ENCODE measurements at regions not wholly inside any gene's neighbourhood (a gene's known extent, or its start where the extent isn't known, plus 50 kb on each side); places are given as distances from the start of the nearest gene placed in this dataset.

DNA sequence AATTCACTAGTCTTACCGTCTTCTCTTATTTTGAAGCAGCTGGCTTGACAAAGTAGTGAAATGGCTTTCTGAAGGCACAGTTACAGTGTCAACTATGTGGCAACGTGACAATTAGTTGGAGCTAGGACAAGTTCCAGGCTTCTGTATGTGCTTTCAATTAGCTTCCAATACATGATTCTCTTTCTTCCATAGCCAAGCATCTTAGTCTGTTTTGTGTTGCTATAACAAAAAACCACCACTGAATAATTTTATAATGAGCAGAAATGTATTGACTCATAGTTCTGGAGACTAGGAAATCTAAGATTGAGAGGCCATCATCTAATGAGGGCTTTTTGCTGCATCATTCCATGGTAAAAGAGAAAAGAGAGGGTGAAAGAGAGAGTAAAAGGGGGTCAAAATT, 365.1 kb upstream of the PLSCR5 start:
- ChIA-PET POLR2A (no interaction called here), SMC1A (ENCODE audit: uncharacterized antibody, unreplicated experiment) (no interaction called here), CTCF (no interaction called here), RAD21 (ENCODE audit: unreplicated experiment) (no interaction called here)
- ATAC-seq: no peak
- H3K4me2 ChIP-seq (ENCODE audit: control insufficient read depth, insufficient read depth): no peak overlapping the region
- H3K27me3 ChIP-seq (replicated peaks in 1 of 2; ENCODE audit: control insufficient read depth in 2 of 2, insufficient read depth in 2 of 2, low read length in 1 of 2): no peaks in the 10 kb centered on the region
- no peaks in the 10 kb centered on the region for H3K4me1 ChIP-seq (ENCODE audit: control insufficient read depth, insufficient read depth, low read length)
- TF ChIP-seq HDAC2 (IDR thresholded peaks at IDR 0.05) (no peak), SMAD1 (IDR thresholded peaks at IDR 0.05; ENCODE audit: low read depth, partially characterized antibody) (no peak), SMAD5 (IDR thresholded peaks at IDR 0.05; ENCODE audit: low read depth) (no peak)
- TF ChIP-seq, protein P1, sequence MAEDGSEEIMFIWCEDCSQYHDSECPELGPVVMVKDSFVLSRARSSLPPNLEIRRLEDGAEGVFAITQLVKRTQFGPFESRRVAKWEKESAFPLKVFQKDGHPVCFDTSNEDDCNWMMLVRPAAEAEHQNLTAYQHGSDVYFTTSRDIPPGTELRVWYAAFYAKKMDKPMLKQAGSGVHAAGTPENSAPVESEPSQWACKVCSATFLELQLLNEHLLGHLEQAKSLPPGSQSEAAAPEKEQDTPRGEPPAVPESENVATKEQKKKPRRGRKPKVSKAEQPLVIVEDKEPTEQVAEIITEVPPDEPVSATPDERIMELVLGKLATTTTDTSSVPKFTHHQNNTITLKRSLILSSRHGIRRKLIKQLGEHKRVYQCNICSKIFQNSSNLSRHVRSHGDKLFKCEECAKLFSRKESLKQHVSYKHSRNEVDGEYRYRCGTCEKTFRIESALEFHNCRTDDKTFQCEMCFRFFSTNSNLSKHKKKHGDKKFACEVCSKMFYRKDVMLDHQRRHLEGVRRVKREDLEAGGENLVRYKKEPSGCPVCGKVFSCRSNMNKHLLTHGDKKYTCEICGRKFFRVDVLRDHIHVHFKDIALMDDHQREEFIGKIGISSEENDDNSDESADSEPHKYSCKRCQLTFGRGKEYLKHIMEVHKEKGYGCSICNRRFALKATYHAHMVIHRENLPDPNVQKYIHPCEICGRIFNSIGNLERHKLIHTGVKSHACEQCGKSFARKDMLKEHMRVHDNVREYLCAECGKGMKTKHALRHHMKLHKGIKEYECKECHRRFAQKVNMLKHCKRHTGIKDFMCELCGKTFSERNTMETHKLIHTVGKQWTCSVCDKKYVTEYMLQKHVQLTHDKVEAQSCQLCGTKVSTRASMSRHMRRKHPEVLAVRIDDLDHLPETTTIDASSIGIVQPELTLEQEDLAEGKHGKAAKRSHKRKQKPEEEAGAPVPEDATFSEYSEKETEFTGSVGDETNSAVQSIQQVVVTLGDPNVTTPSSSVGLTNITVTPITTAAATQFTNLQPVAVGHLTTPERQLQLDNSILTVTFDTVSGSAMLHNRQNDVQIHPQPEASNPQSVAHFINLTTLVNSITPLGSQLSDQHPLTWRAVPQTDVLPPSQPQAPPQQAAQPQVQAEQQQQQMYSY (CRISPR knock-in tag; IDR thresholded peaks at IDR 0.05): no peak
- H2AFZ ChIP-seq (ENCODE audit: control insufficient read depth, low read depth, low read length): no peak overlapping the region
- WGBS (ENCODE audit: insufficient coverage, insufficient replicate concordance, low lambda C conversion rate, missing lambda C conversion rate): 2% methylated on average over 2 of the region's 2 CpGs
- no peak overlapping the region for H3K4me3 ChIP-seq
- no peak for FAIRE-seq
- DNase-seq (ENCODE audit: low read depth, low spot score): no peak
- BruUV-seq (replicated peaks): no TSS peak
- no peaks in the 10 kb centered on the region for H3K79me2 ChIP-seq (ENCODE audit: control insufficient read depth, insufficient read depth, low read length)
- H3K9ac ChIP-seq (ENCODE audit: control insufficient read depth, insufficient read depth, low read length): no peak overlapping the region
- H3K27ac ChIP-seq (ENCODE audit: control insufficient read depth, insufficient read depth): no peak overlapping the region
- no peaks in the 10 kb centered on the region for H3K36me3 ChIP-seq (ENCODE audit: control insufficient read depth in 2 of 2, insufficient read depth in 2 of 2, low read length in 1 of 2)
- in situ Hi-C loops (cut with MboI): no loop called here
- intact Hi-C loops (cut with micrococcal nuclease; ENCODE audit: unreplicated experiment): no loop called here
- H4K20me1 ChIP-seq (ENCODE audit: control insufficient read depth, insufficient read depth): no peaks in the 10 kb centered on the region
- no peaks in the 10 kb centered on the region for H3K9me3 ChIP-seq (replicated peaks; ENCODE audit: control insufficient read depth, insufficient read depth, low read length)

GRCh38 chr3:146969356-146969755, 364.2 kb upstream of the PLSCR5 start:
- ChIA-PET SMC1A (ENCODE audit: uncharacterized antibody, unreplicated experiment) (no interaction called here), CTCF (no interaction called here), RAD21 (ENCODE audit: unreplicated experiment) (no interaction called here), POLR2A (no interaction called here)
- Histone ChIP-seq H3K27me3 (replicated peaks in 1 of 2; ENCODE audit: control insufficient read depth in 2 of 2, insufficient read depth in 2 of 2, low read length in 1 of 2) (no peaks in the 10 kb centered on the region), H3K9ac (ENCODE audit: control insufficient read depth, insufficient read depth, low read length) (no peak overlapping the region), H3K9me3 (replicated peaks; ENCODE audit: control insufficient read depth, insufficient read depth, low read length) (no peaks in the 10 kb centered on the region), H3K4me1 (ENCODE audit: control insufficient read depth, insufficient read depth, low read length) (no peaks in the 10 kb centered on the region), H3K36me3 (ENCODE audit: control insufficient read depth in 2 of 2, insufficient read depth in 2 of 2, low read length in 1 of 2) (no peaks in the 10 kb centered on the region), H4K20me1 (ENCODE audit: control insufficient read depth, insufficient read depth) (no peaks in the 10 kb centered on the region), H3K27ac (ENCODE audit: control insufficient read depth, insufficient read depth) (no peak overlapping the region), H3K4me3 (no peak overlapping the region), H3K79me2 (ENCODE audit: control insufficient read depth, insufficient read depth, low read length) (no peaks in the 10 kb centered on the region), H3K4me2 (ENCODE audit: control insufficient read depth, insufficient read depth) (no peak overlapping the region), H2AFZ (ENCODE audit: control insufficient read depth, low read depth, low read length) (no peak overlapping the region)
- intact Hi-C loops (cut with micrococcal nuclease; ENCODE audit: unreplicated experiment): no loop called here
- no peak for FAIRE-seq
- no peak for ATAC-seq
- BruUV-seq (replicated peaks): no TSS peak
- in situ Hi-C loops (cut with MboI): no loop called here
- no peak for DNase-seq (ENCODE audit: low read depth, low spot score)
- TF ChIP-seq EGR1 (IDR thresholded peaks at IDR 0.05; ENCODE audit: borderline replicate concordance in 1 of 2, low read depth in 2 of 2, low read length in 2 of 2) (no peak), NFXL1 (IDR thresholded peaks at IDR 0.05; ENCODE audit: borderline replicate concordance) (no peak), HDAC2 (IDR thresholded peaks at IDR 0.05) (no peak), BMI1 (IDR thresholded peaks at IDR 0.05; ENCODE audit: borderline replicate concordance) (no peak), SMARCA5 (IDR thresholded peaks at IDR 0.05) (no peak), NRF1 (conservative IDR thresholded peaks at IDR 0.05; ENCODE audit: low read depth, low read length) (no peak), ZZZ3 (IDR thresholded peaks at IDR 0.05; ENCODE audit: control insufficient read depth, insufficient read length, low read depth) (no peak)
- TF ChIP-seq, protein P2, sequence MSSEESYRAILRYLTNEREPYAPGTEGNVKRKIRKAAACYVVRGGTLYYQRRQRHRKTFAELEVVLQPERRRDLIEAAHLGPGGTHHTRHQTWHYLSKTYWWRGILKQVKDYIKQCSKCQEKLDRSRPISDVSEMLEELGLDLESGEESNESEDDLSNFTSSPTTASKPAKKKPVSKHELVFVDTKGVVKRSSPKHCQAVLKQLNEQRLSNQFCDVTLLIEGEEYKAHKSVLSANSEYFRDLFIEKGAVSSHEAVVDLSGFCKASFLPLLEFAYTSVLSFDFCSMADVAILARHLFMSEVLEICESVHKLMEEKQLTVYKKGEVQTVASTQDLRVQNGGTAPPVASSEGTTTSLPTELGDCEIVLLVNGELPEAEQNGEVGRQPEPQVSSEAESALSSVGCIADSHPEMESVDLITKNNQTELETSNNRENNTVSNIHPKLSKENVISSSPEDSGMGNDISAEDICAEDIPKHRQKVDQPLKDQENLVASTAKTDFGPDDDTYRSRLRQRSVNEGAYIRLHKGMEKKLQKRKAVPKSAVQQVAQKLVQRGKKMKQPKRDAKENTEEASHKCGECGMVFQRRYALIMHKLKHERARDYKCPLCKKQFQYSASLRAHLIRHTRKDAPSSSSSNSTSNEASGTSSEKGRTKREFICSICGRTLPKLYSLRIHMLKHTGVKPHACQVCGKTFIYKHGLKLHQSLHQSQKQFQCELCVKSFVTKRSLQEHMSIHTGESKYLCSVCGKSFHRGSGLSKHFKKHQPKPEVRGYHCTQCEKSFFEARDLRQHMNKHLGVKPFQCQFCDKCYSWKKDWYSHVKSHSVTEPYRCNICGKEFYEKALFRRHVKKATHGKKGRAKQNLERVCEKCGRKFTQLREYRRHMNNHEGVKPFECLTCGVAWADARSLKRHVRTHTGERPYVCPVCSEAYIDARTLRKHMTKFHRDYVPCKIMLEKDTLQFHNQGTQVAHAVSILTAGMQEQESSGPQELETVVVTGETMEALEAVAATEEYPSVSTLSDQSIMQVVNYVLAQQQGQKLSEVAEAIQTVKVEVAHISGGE (CRISPR knock-in tag; IDR thresholded peaks at IDR 0.05): no peak
- TF ChIP-seq, protein P3, sequence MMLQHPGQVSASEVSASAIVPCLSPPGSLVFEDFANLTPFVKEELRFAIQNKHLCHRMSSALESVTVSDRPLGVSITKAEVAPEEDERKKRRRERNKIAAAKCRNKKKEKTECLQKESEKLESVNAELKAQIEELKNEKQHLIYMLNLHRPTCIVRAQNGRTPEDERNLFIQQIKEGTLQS (IDR thresholded peaks at IDR 0.05; ENCODE audit: borderline replicate concordance, extremely low read depth, low read depth, low read length): no peak
